Activated B cell treated with CpG ODN at 0.5 μM for 24 hours (primary cell): ENCODE measurements at regions not wholly inside any gene's neighbourhood (a gene's known extent, or its start where the extent isn't known, plus 50 kb on each side); places are given as distances from the start of the nearest gene placed in this dataset.

Experiments
- ATAC-seq: fragments of 200-7000 bp; cut with Tn5 transposase; one replicate; pipeline ENCODE4 v1.10.0; 2021; ENCODE audit warnings: low read depth, mild to moderate bottlenecking, moderate library complexity
- CTCF ChIA-PET: fragments of 350-600 bp; sonication (Branson Sonifier 250); formaldehyde crosslinking; loops from one replicate; lab custom pipeline; 2021; ENCODE audit warnings: antibody characterized with exemption; lab: Charles Lee
- POLR2A ChIA-PET: fragments of 350-600 bp; sonication (Branson Sonifier 250); formaldehyde crosslinking; loops from one replicate; lab custom pipeline; 2021; ENCODE audit warnings: antibody characterized with exemption; lab: Charles Lee
- DNase-seq: peaks from one replicate; pipeline ENCODE4 v3.0.0; 2022
- H3K27ac Mint-ChIP-seq: one replicate; pipeline ENCODE4 v1.8.0; 2020; ENCODE audit warnings: mixed read lengths
- H3K27me3 Mint-ChIP-seq: one replicate; pipeline ENCODE4 v1.8.0; 2021; ENCODE audit warnings: mixed read lengths
- H3K36me3 Mint-ChIP-seq: one replicate; pipeline ENCODE4 v1.8.0; 2021; ENCODE audit warnings: low read depth, mixed read lengths
- H3K4me1 Mint-ChIP-seq: one replicate; pipeline ENCODE4 v1.8.0; 2021; ENCODE audit warnings: mixed read lengths
- H3K4me3 Mint-ChIP-seq: one replicate; pipeline ENCODE4 v1.8.0; 2020; ENCODE audit warnings: mild to moderate bottlenecking, mixed read lengths
- H3K9me3 Mint-ChIP-seq: one replicate; pipeline ENCODE4 v1.8.0; 2020; ENCODE audit warnings: mixed read lengths
- intact Hi-C: fragments of 100-400 bp; cut with micrococcal nuclease; formaldehyde crosslinking; loops from one replicate; pipeline ENCODE4 v1.15.1; 2024
- TF ChIP-seq, protein P1 (sequence below): fragments of 200-600 bp; IDR thresholded peaks from one replicate; pipeline ENCODE4 v1.8.0; 2022; ENCODE audit warnings: antibody characterized with exemption, mild to moderate bottlenecking

DNA sequence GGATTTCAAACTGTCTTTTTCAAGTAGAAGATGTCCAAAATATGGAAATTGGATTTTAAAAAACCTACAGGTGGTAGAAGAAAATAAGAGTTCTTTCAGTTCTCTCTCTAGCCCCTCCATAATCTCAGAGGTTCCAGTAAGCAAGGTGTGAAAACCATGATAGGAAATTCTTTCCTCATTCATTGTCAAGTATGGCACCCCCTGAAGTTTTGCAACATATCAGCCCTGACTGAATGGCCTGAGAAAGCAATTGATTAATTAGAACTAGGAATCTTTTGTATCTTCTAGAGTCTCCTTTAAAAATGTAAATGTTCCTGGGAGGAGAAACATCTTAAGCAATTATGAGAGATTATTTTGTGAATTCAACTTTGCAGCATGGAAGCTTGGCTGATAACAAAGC is 198.7 kb upstream of the STXBP5 start:
- Mint-ChIP-seq H3K4me1 (no peaks in the 10 kb centered on the region), H3K4me3 (no peak overlapping the region), H3K36me3 (no peaks in the 10 kb centered on the region), H3K27me3 (peaks cover 3% of the 10 kb centered on the region), H3K27ac (no peak overlapping the region), H3K9me3 (peaks cover 11% of the 10 kb centered on the region)
- intact Hi-C loops, result no loop called here
- CTCF ChIA-PET, result no interaction called here
- DNase-seq, result no peak
- no peak for ATAC-seq
- POLR2A ChIA-PET, result no interaction called here
- TF ChIP-seq, protein P1, sequence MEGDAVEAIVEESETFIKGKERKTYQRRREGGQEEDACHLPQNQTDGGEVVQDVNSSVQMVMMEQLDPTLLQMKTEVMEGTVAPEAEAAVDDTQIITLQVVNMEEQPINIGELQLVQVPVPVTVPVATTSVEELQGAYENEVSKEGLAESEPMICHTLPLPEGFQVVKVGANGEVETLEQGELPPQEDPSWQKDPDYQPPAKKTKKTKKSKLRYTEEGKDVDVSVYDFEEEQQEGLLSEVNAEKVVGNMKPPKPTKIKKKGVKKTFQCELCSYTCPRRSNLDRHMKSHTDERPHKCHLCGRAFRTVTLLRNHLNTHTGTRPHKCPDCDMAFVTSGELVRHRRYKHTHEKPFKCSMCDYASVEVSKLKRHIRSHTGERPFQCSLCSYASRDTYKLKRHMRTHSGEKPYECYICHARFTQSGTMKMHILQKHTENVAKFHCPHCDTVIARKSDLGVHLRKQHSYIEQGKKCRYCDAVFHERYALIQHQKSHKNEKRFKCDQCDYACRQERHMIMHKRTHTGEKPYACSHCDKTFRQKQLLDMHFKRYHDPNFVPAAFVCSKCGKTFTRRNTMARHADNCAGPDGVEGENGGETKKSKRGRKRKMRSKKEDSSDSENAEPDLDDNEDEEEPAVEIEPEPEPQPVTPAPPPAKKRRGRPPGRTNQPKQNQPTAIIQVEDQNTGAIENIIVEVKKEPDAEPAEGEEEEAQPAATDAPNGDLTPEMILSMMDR, result no peak

DNA sequence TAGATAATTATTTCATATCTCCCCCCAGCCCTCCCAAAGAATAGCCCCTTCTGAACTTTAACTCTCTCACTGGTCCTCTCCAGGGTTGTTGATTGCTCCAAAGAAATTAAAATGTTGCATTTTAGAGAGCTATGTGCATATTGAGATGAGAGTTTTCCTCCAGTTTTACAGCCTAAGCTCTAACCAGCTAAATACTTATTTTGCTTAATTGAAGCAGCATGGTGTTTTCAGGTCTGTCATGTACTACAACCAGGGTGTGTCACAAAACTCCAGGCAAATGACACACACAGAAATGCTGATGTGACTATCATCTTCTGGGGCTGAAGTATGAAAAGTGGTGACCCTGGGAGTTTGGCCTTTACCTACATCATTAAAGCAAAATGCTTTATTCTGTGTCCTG is 196.8 kb upstream of the STXBP5 start:
- CTCF ChIA-PET, result no interaction called here

DNA sequence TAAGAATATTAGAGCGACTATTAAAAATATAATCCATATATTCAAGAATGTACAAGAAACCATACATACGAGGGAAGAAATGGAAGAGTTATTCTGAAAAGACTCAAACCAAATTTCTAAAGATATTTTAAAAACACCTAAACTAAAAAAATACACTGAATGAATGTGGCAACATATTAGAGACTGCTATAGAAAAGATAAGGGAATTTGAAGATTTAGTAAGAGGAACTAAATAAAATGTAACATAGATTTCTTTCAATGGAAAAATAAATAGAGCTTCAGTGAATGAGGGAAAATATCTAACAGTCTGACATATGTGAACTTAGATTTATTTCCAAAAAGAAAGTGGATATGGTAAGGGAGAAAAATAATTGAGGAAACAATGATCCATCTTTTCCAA is 194.9 kb upstream of the STXBP5 start:
- ChIA-PET CTCF (no interaction called here), POLR2A (no interaction called here)
- H3K27me3 Mint-ChIP-seq, result peaks cover 3% of the 10 kb centered on the region
- H3K4me1 Mint-ChIP-seq, result no peaks in the 10 kb centered on the region
- no peaks in the 10 kb centered on the region for H3K36me3 Mint-ChIP-seq
- peaks cover 11% of the 10 kb centered on the region for H3K9me3 Mint-ChIP-seq
- H3K4me3 Mint-ChIP-seq, result no peak overlapping the region
- ATAC-seq, result no peak
- intact Hi-C loops, result no loop called here
- TF ChIP-seq, protein P1, result no peak
- no peak for DNase-seq
- H3K27ac Mint-ChIP-seq, result no peak overlapping the region

More for the DNA sequence above, 196.8 kb upstream of the STXBP5 start:
- Mint-ChIP-seq H3K4me3 (no peak overlapping the region), H3K36me3 (no peaks in the 10 kb centered on the region), H3K27ac (no peak overlapping the region), H3K4me1 (no peaks in the 10 kb centered on the region), H3K9me3 (peaks cover 11% of the 10 kb centered on the region), H3K27me3 (peaks cover 3% of the 10 kb centered on the region)
- no peak for ATAC-seq
- intact Hi-C loops, result no loop called here
- TF ChIP-seq, protein P1, result no peak
- POLR2A ChIA-PET, result no interaction called here
- no peak for DNase-seq

DNA sequence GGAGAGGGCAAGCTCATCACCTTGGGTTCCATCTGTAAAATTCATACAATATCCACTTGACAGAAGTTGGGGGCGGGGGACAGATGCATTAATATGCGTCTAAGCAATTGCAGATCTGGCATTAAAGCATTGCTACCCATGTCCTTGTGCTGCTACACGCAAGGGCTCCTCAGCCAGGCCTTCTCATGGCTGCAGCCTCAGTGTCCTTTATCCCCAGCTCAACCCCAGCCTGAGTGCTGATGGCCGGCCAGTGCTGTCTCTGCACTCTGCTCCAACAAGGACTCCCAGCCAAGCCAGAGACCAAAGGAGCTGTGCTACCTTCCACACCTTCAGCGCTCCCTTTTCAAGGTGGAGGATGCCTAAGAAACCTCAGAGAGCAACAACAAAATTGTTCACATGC is 188.5 kb upstream of the STXBP5 start:
- ChIA-PET POLR2A (no interaction called here), CTCF (no interaction called here)
- intact Hi-C loops, result no loop called here

DNA sequence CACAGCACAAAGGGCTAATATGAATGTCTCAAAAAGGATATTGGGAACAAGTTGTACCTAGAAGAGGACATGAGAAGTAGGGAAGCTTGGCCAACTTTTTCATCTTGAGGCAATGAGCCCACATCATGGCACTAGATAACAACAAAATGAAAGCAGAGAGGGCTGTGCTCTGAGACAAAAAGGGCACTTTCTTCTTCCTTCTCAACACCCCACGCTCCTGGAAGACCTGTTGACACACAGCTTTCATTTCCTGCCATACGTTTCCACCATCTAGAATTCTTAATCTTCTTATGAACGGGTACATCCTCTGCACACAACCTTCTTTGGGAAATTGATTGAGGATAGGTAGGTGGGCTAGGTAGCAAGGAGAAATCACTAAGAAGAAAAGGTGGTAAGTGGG is 187.8 kb upstream of the STXBP5 start:
- Mint-ChIP-seq H3K4me1 (no peaks in the 10 kb centered on the region), H3K9me3 (no peaks in the 10 kb centered on the region), H3K36me3 (no peaks in the 10 kb centered on the region), H3K4me3 (no peak overlapping the region), H3K27ac (no peak overlapping the region), H3K27me3 (no peaks in the 10 kb centered on the region)
- TF ChIP-seq, protein P1, result no peak
- intact Hi-C loops, result no loop called here
- ChIA-PET CTCF (no interaction called here), POLR2A (no interaction called here)
- DNase-seq (no peak), ATAC-seq (no peak)

More for the DNA sequence above, 188.5 kb upstream of the STXBP5 start:
- Mint-ChIP-seq H3K36me3 (no peaks in the 10 kb centered on the region), H3K9me3 (no peaks in the 10 kb centered on the region), H3K4me1 (no peaks in the 10 kb centered on the region), H3K27me3 (no peaks in the 10 kb centered on the region), H3K27ac (no peak overlapping the region), H3K4me3 (no peak overlapping the region)
- TF ChIP-seq, protein P1, result no peak
- ATAC-seq (no peak), DNase-seq (no peak)
